HCT116 (cell line): ENCODE measurements at regions not wholly inside any gene's neighbourhood (a gene's known extent, or its start where the extent isn't known, plus 50 kb on each side); places are given as distances from the start of the nearest gene placed in this dataset.
A peak's percentile ranks its signal among the peaks of the same experiment; 100 is the strongest.

Source experiments
- ATAC-seq: fragments of 200-7000 bp; cut with Tn5 transposase; 2 replicates; pipeline ENCODE4 v1.9.1; 2020; ENCODE audit warnings: mild to moderate bottlenecking, moderate library complexity
- BruUV-seq: library from RNA; stranded (reverse); fragments of 400-500 nt; replicated peaks from 2 replicates; lab custom pipeline; 2021; lab: Mats Ljungman, UMichigan
- CTCF ChIA-PET: fragments of 300-600 bp; sonication (Branson Sonifier 250); formaldehyde crosslinking; loops from one replicate; lab custom pipeline; 2021; ENCODE audit warnings: antibody characterized with exemption; lab: Charles Lee
- POLR2A ChIA-PET: fragments of 300-600, 350-600 bp; sonication (Branson Sonifier 250); formaldehyde crosslinking; loops from one replicate; lab custom pipeline; 2021; ENCODE audit warnings: antibody characterized with exemption; lab: Charles Lee
- RAD21 ChIA-PET, 2 experiments: fragments of 300-600 bp; sonication (Branson Sonifier 250); formaldehyde crosslinking; loops; one replicate each; lab custom pipeline; 2023; ENCODE audit warnings: low total read pairs in 2 of 2; ENCODE audit not compliant: uncharacterized antibody in 2 of 2, unreplicated experiment in 2 of 2, low non-redundant PET in 1 of 2; lab: Charles Lee
- DNase-seq: peaks from one replicate; pipeline ENCODE4 v3.0.0-alpha.2; 2010; ENCODE audit warnings: low read depth, low spot score
- H2AFZ ChIP-seq: fragments of 200-600 bp; shearing (Covaris generic), sonication (generic); 2 replicates; pipeline ENCODE4 v1.6.1; 2017; ENCODE audit warnings: low read depth, mixed run types, mixed read lengths, antibody characterized with exemption, low read length; ENCODE audit not compliant: poor library complexity, severe bottlenecking
- H3K27ac ChIP-seq: 2 replicates; pipeline ENCODE4 v1.5.1; 2012; ENCODE audit warnings: low read depth, low read length
- H3K27me3 ChIP-seq: fragments of 200-600 bp; sonication (generic); 2 replicates; pipeline ENCODE4 v1.6.1; 2016; ENCODE audit warnings: mixed run types, low read length, mixed read lengths; ENCODE audit not compliant: insufficient read depth
- H3K36me3 ChIP-seq, 2 experiments: fragments of 200-500 bp in 1 of 2; fragments of 200-600 bp in 1 of 2; sonication (Bioruptor generic) in 1 of 2; sonication (generic) in 1 of 2; 2 replicates each; pipeline versions ENCODE4 v1.5.1 to v1.6.1; 2014 to 2016; ENCODE audit warnings: low read length in 2 of 2, inconsistent platforms in 1 of 2, mixed read lengths in 1 of 2, mixed run types in 1 of 2; ENCODE audit not compliant: insufficient read depth in 2 of 2, control insufficient read depth in 1 of 2
- H3K4me1 ChIP-seq, 2 experiments: fragments of 200-600 bp in 1 of 2; sonication (generic) in 1 of 2; 2 replicates each; pipeline versions ENCODE4 v1.5.1 to v1.6.1; 2012 to 2017; ENCODE audit warnings: low read length in 2 of 2, inconsistent platforms in 1 of 2, mild to moderate bottlenecking in 1 of 2, mixed read lengths in 1 of 2, mixed run types in 1 of 2, moderate library complexity in 1 of 2; ENCODE audit not compliant: insufficient read depth in 2 of 2, control insufficient read depth in 1 of 2
- H3K4me2 ChIP-seq: fragments of 200-600 bp; sonication (generic); 2 replicates; pipeline ENCODE4 v1.6.1; 2017; ENCODE audit warnings: mixed run types, low read length, mixed read lengths
- H3K4me3 ChIP-seq, 2 experiments: fragments of 200-600 bp in 1 of 2; sonication (generic) in 1 of 2; replicated peaks in 1 of 2; 2 replicates each; pipeline ENCODE4 v1.5.1; 2011 to 2016; ENCODE audit warnings: low read length in 2 of 2, control low read depth in 1 of 2, low read depth in 1 of 2, mild to moderate bottlenecking in 1 of 2, mixed read lengths in 1 of 2, mixed run types in 1 of 2
- H3K79me2 ChIP-seq: fragments of 200-600 bp; sonication (generic); 2 replicates; pipeline ENCODE4 v1.6.1; 2017; ENCODE audit warnings: mild to moderate bottlenecking, mixed run types, low read length, moderate library complexity, mixed read lengths; ENCODE audit not compliant: insufficient read depth
- H3K9ac ChIP-seq: fragments of 200-600 bp; sonication (generic); 2 replicates; pipeline ENCODE4 v1.6.1; 2016; ENCODE audit warnings: low read length, mixed read lengths
- H3K9me2 ChIP-seq: fragments of 200-600 bp; sonication (generic), shearing (Covaris generic); 2 replicates; pipeline ENCODE4 v1.6.1; 2017; ENCODE audit warnings: mixed run types, mild to moderate bottlenecking, moderate library complexity; ENCODE audit not compliant: insufficient read depth
- H3K9me3 ChIP-seq, 2 experiments: fragments of 200-500 bp in 1 of 2; fragments of 200-600 bp in 1 of 2; sonication (Bioruptor generic) in 1 of 2; sonication (generic) in 1 of 2; 2 replicates each; pipeline ENCODE4 v1.6.1; 2014 to 2017; ENCODE audit warnings: low read length in 2 of 2, mixed read lengths in 2 of 2, inconsistent platforms in 1 of 2, low read depth in 1 of 2, mild to moderate bottlenecking in 1 of 2, mixed run types in 1 of 2, moderate library complexity in 1 of 2; ENCODE audit not compliant: control insufficient read depth in 1 of 2, insufficient read depth in 1 of 2
- H4K20me1 ChIP-seq: fragments of 200-600 bp; sonication (generic), shearing (Covaris generic); 2 replicates; pipeline ENCODE4 v1.6.1; 2017; ENCODE audit warnings: mixed run types, mild to moderate bottlenecking, moderate library complexity; ENCODE audit not compliant: insufficient read depth
- CBX3 ChIP-seq: IDR thresholded peaks from 2 replicates; pipeline ENCODE4 v1.6.1; 2012; ENCODE audit warnings: low read depth
- CEBPB ChIP-seq: IDR thresholded peaks from 2 replicates; pipeline ENCODE4 v1.6.1; 2012; ENCODE audit warnings: low read depth
- EGR1 ChIP-seq: IDR thresholded peaks from 2 replicates; pipeline ENCODE4 v1.6.1; 2012; ENCODE audit warnings: low read depth
- POLR2AphosphoS5 ChIP-seq: IDR thresholded peaks from 2 replicates; pipeline ENCODE4 v1.6.1; 2011; ENCODE audit warnings: mild to moderate bottlenecking, low read depth, low read length, moderate library complexity
- RAD21 ChIP-seq: IDR thresholded peaks from 2 replicates; pipeline ENCODE4 v1.6.1; 2012; ENCODE audit warnings: low read depth, mild to moderate bottlenecking
- SP1 ChIP-seq: IDR thresholded peaks from 2 replicates; pipeline ENCODE4 v1.6.1; 2012; ENCODE audit warnings: low read depth
- YY1 ChIP-seq: IDR thresholded peaks from 2 replicates; pipeline ENCODE4 v1.6.1; 2011; ENCODE audit warnings: low read length, low read depth, moderate library complexity, mild to moderate bottlenecking; ENCODE audit not compliant: insufficient replicate concordance; ENCODE audit errors: extremely low read depth
- ZNF274 ChIP-seq: fragments of 200-500 bp; sonication (Bioruptor generic); IDR thresholded peaks from 2 replicates; pipeline ENCODE4 v1.6.1; 2014; ENCODE audit warnings: mild to moderate bottlenecking, low read depth, low read length, inconsistent platforms
- intact Hi-C: fragments of 100-400 bp; cut with micrococcal nuclease; formaldehyde crosslinking; loops from 2 replicates; pipeline ENCODE4 v1.10.0; 2022
- TF ChIP-seq, protein P1 (sequence below), 3 experiments: fragments of 200-600 bp in 1 of 3; sonication (generic) in 1 of 3; IDR thresholded peaks in 2 of 3; conservative IDR thresholded peaks in 1 of 3; 2 replicates each; pipeline ENCODE4 v1.5.1; 2012 to 2017; ENCODE audit warnings: low read depth in 2 of 3, low read length in 2 of 3, antibody characterized with exemption in 1 of 3, borderline replicate concordance in 1 of 3, control low read depth in 1 of 3, mild to moderate bottlenecking in 1 of 3, mixed read lengths in 1 of 3, mixed run types in 1 of 3, moderate library complexity in 1 of 3; ENCODE audit not compliant: insufficient read depth in 1 of 3
- TF ChIP-seq, protein P2 (sequence below): IDR thresholded peaks from 2 replicates; pipeline ENCODE4 v1.6.1; 2011; ENCODE audit warnings: mild to moderate bottlenecking, low read length, moderate library complexity; ENCODE audit not compliant: insufficient replicate concordance; ENCODE audit errors: extremely low read depth

GRCh38 chr1:105793536-105794146 is 1262.8 kb upstream of the PRMT6 start:
- Histone ChIP-seq H4K20me1 (no peaks in the 10 kb centered on the region), H3K27me3 (no peaks in the 10 kb centered on the region), H3K27ac (no peak overlapping the region), H3K4me3 (no peak overlapping the region), H3K4me1 (no peaks in the 10 kb centered on the region), H3K4me2 (no peak overlapping the region), H3K9me3 (peaks cover 0 to 9% of the 10 kb centered on the region in 2 experiments; a peak in 2 of 4 replicates), H2AFZ (no peak overlapping the region), H3K9ac (no peak overlapping the region), H3K36me3 (no peaks in the 10 kb centered on the region), H3K79me2 (no peaks in the 10 kb centered on the region), H3K9me2 (no peaks in the 10 kb centered on the region)
- DNase-seq (no peak), ATAC-seq (no peak)
- ChIA-PET CTCF (no interaction called here), RAD21 (no interaction called here), POLR2A (no interaction called here)
- no TSS peak for BruUV-seq
- intact Hi-C loops: loop anchor here (5.0 kb wide), 1 partner anchor 1011 kb away; no protein-coding TSS in a partner anchor
- TF ChIP-seq, protein P1, sequence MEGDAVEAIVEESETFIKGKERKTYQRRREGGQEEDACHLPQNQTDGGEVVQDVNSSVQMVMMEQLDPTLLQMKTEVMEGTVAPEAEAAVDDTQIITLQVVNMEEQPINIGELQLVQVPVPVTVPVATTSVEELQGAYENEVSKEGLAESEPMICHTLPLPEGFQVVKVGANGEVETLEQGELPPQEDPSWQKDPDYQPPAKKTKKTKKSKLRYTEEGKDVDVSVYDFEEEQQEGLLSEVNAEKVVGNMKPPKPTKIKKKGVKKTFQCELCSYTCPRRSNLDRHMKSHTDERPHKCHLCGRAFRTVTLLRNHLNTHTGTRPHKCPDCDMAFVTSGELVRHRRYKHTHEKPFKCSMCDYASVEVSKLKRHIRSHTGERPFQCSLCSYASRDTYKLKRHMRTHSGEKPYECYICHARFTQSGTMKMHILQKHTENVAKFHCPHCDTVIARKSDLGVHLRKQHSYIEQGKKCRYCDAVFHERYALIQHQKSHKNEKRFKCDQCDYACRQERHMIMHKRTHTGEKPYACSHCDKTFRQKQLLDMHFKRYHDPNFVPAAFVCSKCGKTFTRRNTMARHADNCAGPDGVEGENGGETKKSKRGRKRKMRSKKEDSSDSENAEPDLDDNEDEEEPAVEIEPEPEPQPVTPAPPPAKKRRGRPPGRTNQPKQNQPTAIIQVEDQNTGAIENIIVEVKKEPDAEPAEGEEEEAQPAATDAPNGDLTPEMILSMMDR (IDR thresholded peaks at IDR 0.05 in 2 of 3, conservative IDR thresholded peaks at IDR 0.05 in 1 of 3; ENCODE audit: borderline replicate concordance in 1 of 3, insufficient read depth in 1 of 3, low read depth in 2 of 3, low read length in 2 of 3): peak in 2 of 3 experiments; percentile 26 to 40; a peak in 3 of 6 replicates
- TF ChIP-seq POLR2AphosphoS5 (no peak), RAD21 (0 out of 2 replicates have a peak, but pooled peaks have one; percentile 16), YY1 (no peak), SP1 (no peak)

- no peaks in the 10 kb centered on the region for H4K20me1 ChIP-seq
- DNase-seq (no peak), ATAC-seq (no peak)
- TF ChIP-seq RAD21 (no peak), CBX3 (no peak), CEBPB (no peak), ZNF274 (no peak), EGR1 (no peak)
- TF ChIP-seq, protein P2, sequence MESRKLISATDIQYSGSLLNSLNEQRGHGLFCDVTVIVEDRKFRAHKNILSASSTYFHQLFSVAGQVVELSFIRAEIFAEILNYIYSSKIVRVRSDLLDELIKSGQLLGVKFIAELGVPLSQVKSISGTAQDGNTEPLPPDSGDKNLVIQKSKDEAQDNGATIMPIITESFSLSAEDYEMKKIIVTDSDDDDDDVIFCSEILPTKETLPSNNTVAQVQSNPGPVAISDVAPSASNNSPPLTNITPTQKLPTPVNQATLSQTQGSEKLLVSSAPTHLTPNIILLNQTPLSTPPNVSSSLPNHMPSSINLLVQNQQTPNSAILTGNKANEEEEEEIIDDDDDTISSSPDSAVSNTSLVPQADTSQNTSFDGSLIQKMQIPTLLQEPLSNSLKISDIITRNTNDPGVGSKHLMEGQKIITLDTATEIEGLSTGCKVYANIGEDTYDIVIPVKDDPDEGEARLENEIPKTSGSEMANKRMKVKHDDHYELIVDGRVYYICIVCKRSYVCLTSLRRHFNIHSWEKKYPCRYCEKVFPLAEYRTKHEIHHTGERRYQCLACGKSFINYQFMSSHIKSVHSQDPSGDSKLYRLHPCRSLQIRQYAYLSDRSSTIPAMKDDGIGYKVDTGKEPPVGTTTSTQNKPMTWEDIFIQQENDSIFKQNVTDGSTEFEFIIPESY: no peak
- H3K27me3 ChIP-seq: no peaks in the 10 kb centered on the region
- H3K79me2 ChIP-seq: no peaks in the 10 kb centered on the region
- BruUV-seq: no TSS peak
- H3K9me2 ChIP-seq: no peaks in the 10 kb centered on the region
- intact Hi-C loops: no loop called here
- no peaks in the 10 kb centered on the region for H3K4me1 ChIP-seq
- peaks cover 3 to 16% of the 10 kb centered on the region in 2 experiments; a peak in 2 of 4 replicates for H3K9me3 ChIP-seq
- no peak overlapping the region for H3K4me3 ChIP-seq
- CTCF ChIA-PET: no interaction called here
- no peak overlapping the region for H3K27ac ChIP-seq
- RAD21 ChIA-PET: no interaction called here
- H3K36me3 ChIP-seq: no peaks in the 10 kb centered on the region
- no peak overlapping the region for H3K9ac ChIP-seq
- no peak overlapping the region for H3K4me2 ChIP-seq
- POLR2A ChIA-PET: no interaction called here
- no peak overlapping the region for H2AFZ ChIP-seq
Measured at GRCh38 chr1:105795741-105796140, 1260.7 kb upstream of the PRMT6 start.
